ENCODE measurements at regions not wholly inside any gene's neighbourhood (a gene's known extent, or its start where the extent isn't known, plus 50 kb on each side); places are given as distances from the start of the nearest gene placed in this dataset.

GRCh38 chr3:137460944-137461343 lies 303.2 kb upstream of the SOX14 start:
- Histone ChIP-seq H3K9ac (ENCODE audit: low read length in 5 of 5) (no peak overlapping the region), H3K27me3 (ENCODE audit: control insufficient read depth in 5 of 5, insufficient read depth in 4 of 5, low read length in 5 of 5) (peaks cover 0 to 3% (median 0%) of the 10 kb centered on the region in 5 donors)

GRCh38 chr3:137463131-137463530 lies 301.0 kb upstream of the SOX14 start:
- H3K9ac ChIP-seq (ENCODE audit: low read length in 5 of 5), result no peak overlapping the region
- H3K9me3 ChIP-seq (ENCODE audit: control insufficient read depth in 5 of 5, low read length in 5 of 5), result peaks cover 0 to 2% (median 0%) of the 10 kb centered on the region in 5 donors
- peaks cover 0 to 3% (median 0%) of the 10 kb centered on the region in 5 donors for H3K27me3 ChIP-seq (ENCODE audit: control insufficient read depth in 5 of 5, insufficient read depth in 4 of 5, low read length in 5 of 5)
- no peaks in the 10 kb centered on the region for H3K36me3 ChIP-seq (ENCODE audit: control insufficient read depth in 5 of 5, insufficient read depth in 5 of 5, low read length in 5 of 5)
- no peaks in the 10 kb centered on the region for H3K4me1 ChIP-seq (ENCODE audit: control insufficient read depth in 5 of 5, insufficient read depth in 5 of 5, low read length in 5 of 5)
- H3K27ac ChIP-seq (ENCODE audit: low read depth, low read length), result no peak overlapping the region
- H3K4me3 ChIP-seq (ENCODE audit: low read depth in 1 of 5, low read length in 5 of 5), result no peak overlapping the region

More at GRCh38 chr3:137460944-137461343, 303.2 kb upstream of the SOX14 start:
- Histone ChIP-seq H3K27ac (ENCODE audit: low read depth, low read length) (no peak overlapping the region), H3K4me1 (ENCODE audit: control insufficient read depth in 5 of 5, insufficient read depth in 5 of 5, low read length in 5 of 5) (no peaks in the 10 kb centered on the region), H3K4me3 (ENCODE audit: low read depth in 1 of 5, low read length in 5 of 5) (no peak overlapping the region), H3K36me3 (ENCODE audit: control insufficient read depth in 5 of 5, insufficient read depth in 5 of 5, low read length in 5 of 5) (no peaks in the 10 kb centered on the region), H3K9me3 (ENCODE audit: control insufficient read depth in 5 of 5, low read length in 5 of 5) (peaks cover 0 to 2% (median 0%) of the 10 kb centered on the region in 5 donors)

GRCh38 chr3:137464341-137464740 lies 299.8 kb upstream of the SOX14 start:
- Histone ChIP-seq H3K27me3 (ENCODE audit: control insufficient read depth in 5 of 5, insufficient read depth in 4 of 5, low read length in 5 of 5) (peaks cover 0 to 3% (median 0%) of the 10 kb centered on the region in 5 donors), H3K9me3 (ENCODE audit: control insufficient read depth in 5 of 5, low read length in 5 of 5) (peaks cover 0 to 2% (median 0%) of the 10 kb centered on the region in 5 donors), H3K4me1 (ENCODE audit: control insufficient read depth in 5 of 5, insufficient read depth in 5 of 5, low read length in 5 of 5) (no peaks in the 10 kb centered on the region), H3K36me3 (ENCODE audit: control insufficient read depth in 5 of 5, insufficient read depth in 5 of 5, low read length in 5 of 5) (no peaks in the 10 kb centered on the region), H3K27ac (ENCODE audit: low read depth, low read length) (no peak overlapping the region), H3K9ac (ENCODE audit: low read length in 5 of 5) (no peak overlapping the region), H3K4me3 (ENCODE audit: low read depth in 1 of 5, low read length in 5 of 5) (no peak overlapping the region)

- Histone ChIP-seq H3K27me3 (ENCODE audit: control insufficient read depth in 5 of 5, insufficient read depth in 4 of 5, low read length in 5 of 5) (peaks cover 0 to 3% (median 0%) of the 10 kb centered on the region in 5 donors), H3K4me3 (ENCODE audit: low read depth in 1 of 5, low read length in 5 of 5) (no peak overlapping the region), H3K4me1 (ENCODE audit: control insufficient read depth in 5 of 5, insufficient read depth in 5 of 5, low read length in 5 of 5) (no peaks in the 10 kb centered on the region)
Measured at GRCh38 chr3:137468446-137468845, 295.7 kb upstream of the SOX14 start.

GRCh38 chr3:137469263-137469662 lies 294.9 kb upstream of the SOX14 start:
- Histone ChIP-seq H3K9me3 (ENCODE audit: control insufficient read depth in 5 of 5, low read length in 5 of 5) (no peaks in the 10 kb centered on the region), H3K27me3 (ENCODE audit: control insufficient read depth in 5 of 5, insufficient read depth in 4 of 5, low read length in 5 of 5) (no peaks in the 10 kb centered on the region), H3K9ac (ENCODE audit: low read length in 5 of 5) (no peak overlapping the region), H3K27ac (ENCODE audit: low read depth, low read length) (no peak overlapping the region), H3K36me3 (ENCODE audit: control insufficient read depth in 5 of 5, insufficient read depth in 5 of 5, low read length in 5 of 5) (no peaks in the 10 kb centered on the region), H3K4me1 (ENCODE audit: control insufficient read depth in 5 of 5, insufficient read depth in 5 of 5, low read length in 5 of 5) (no peaks in the 10 kb centered on the region), H3K4me3 (ENCODE audit: low read depth in 1 of 5, low read length in 5 of 5) (no peak overlapping the region)

More at GRCh38 chr3:137468446-137468845, 295.7 kb upstream of the SOX14 start:
- H3K9me3 ChIP-seq (ENCODE audit: control insufficient read depth in 5 of 5, low read length in 5 of 5), result no peaks in the 10 kb centered on the region
- no peak overlapping the region for H3K27ac ChIP-seq (ENCODE audit: low read depth, low read length)
- H3K36me3 ChIP-seq (ENCODE audit: control insufficient read depth in 5 of 5, insufficient read depth in 5 of 5, low read length in 5 of 5), result no peaks in the 10 kb centered on the region
- H3K9ac ChIP-seq (ENCODE audit: low read length in 5 of 5), result no peak overlapping the region

GRCh38 chr3:137471130-137471529 lies 293.0 kb upstream of the SOX14 start:
- H3K9me3 ChIP-seq (ENCODE audit: control insufficient read depth in 5 of 5, low read length in 5 of 5), result no peaks in the 10 kb centered on the region
- H3K27ac ChIP-seq (ENCODE audit: low read depth, low read length), result no peak overlapping the region
- no peaks in the 10 kb centered on the region for H3K27me3 ChIP-seq (ENCODE audit: control insufficient read depth in 5 of 5, insufficient read depth in 4 of 5, low read length in 5 of 5)
- H3K4me3 ChIP-seq (ENCODE audit: low read depth in 1 of 5, low read length in 5 of 5), result no peak overlapping the region
- no peaks in the 10 kb centered on the region for H3K4me1 ChIP-seq (ENCODE audit: control insufficient read depth in 5 of 5, insufficient read depth in 5 of 5, low read length in 5 of 5)
- no peak overlapping the region for H3K9ac ChIP-seq (ENCODE audit: low read length in 5 of 5)
- H3K36me3 ChIP-seq (ENCODE audit: control insufficient read depth in 5 of 5, insufficient read depth in 5 of 5, low read length in 5 of 5), result no peaks in the 10 kb centered on the region

- Histone ChIP-seq H3K36me3 (ENCODE audit: control insufficient read depth in 5 of 5, insufficient read depth in 5 of 5, low read length in 5 of 5) (no peaks in the 10 kb centered on the region), H3K27me3 (ENCODE audit: control insufficient read depth in 5 of 5, insufficient read depth in 4 of 5, low read length in 5 of 5) (no peaks in the 10 kb centered on the region), H3K9ac (ENCODE audit: low read length in 5 of 5) (no peak overlapping the region), H3K4me1 (ENCODE audit: control insufficient read depth in 5 of 5, insufficient read depth in 5 of 5, low read length in 5 of 5) (no peaks in the 10 kb centered on the region), H3K9me3 (ENCODE audit: control insufficient read depth in 5 of 5, low read length in 5 of 5) (no peaks in the 10 kb centered on the region), H3K4me3 (ENCODE audit: low read depth in 1 of 5, low read length in 5 of 5) (no peak overlapping the region), H3K27ac (ENCODE audit: low read depth, low read length) (no peak overlapping the region)
Measured at GRCh38 chr3:137471558-137472204, 292.4 kb upstream of the SOX14 start.

- no peak overlapping the region for H3K27ac ChIP-seq (ENCODE audit: low read depth, low read length)
Measured at GRCh38 chr3:137477614-137478013, 286.5 kb upstream of the SOX14 start.

GRCh38 chr3:137509354-137510045 lies 254.6 kb upstream of the SOX14 start:
- no peaks in the 10 kb centered on the region for H3K9me3 ChIP-seq (ENCODE audit: control insufficient read depth in 5 of 5, low read length in 5 of 5)
- no peak overlapping the region for H3K4me3 ChIP-seq (ENCODE audit: low read depth in 1 of 5, low read length in 5 of 5)
- no peaks in the 10 kb centered on the region for H3K36me3 ChIP-seq (ENCODE audit: control insufficient read depth in 5 of 5, insufficient read depth in 5 of 5, low read length in 5 of 5)
- no peaks in the 10 kb centered on the region for H3K4me1 ChIP-seq (ENCODE audit: control insufficient read depth in 5 of 5, insufficient read depth in 5 of 5, low read length in 5 of 5)
- H3K27me3 ChIP-seq (ENCODE audit: control insufficient read depth in 5 of 5, insufficient read depth in 4 of 5, low read length in 5 of 5), result no peaks in the 10 kb centered on the region
- H3K27ac ChIP-seq (ENCODE audit: low read depth, low read length), result no peak overlapping the region
- no peak overlapping the region for H3K9ac ChIP-seq (ENCODE audit: low read length in 5 of 5)

More at GRCh38 chr3:137477614-137478013, 286.5 kb upstream of the SOX14 start:
- Histone ChIP-seq H3K4me1 (ENCODE audit: control insufficient read depth in 5 of 5, insufficient read depth in 5 of 5, low read length in 5 of 5) (no peaks in the 10 kb centered on the region), H3K36me3 (ENCODE audit: control insufficient read depth in 5 of 5, insufficient read depth in 5 of 5, low read length in 5 of 5) (no peaks in the 10 kb centered on the region), H3K4me3 (ENCODE audit: low read depth in 1 of 5, low read length in 5 of 5) (no peak overlapping the region), H3K9ac (ENCODE audit: low read length in 5 of 5) (no peak overlapping the region), H3K27me3 (ENCODE audit: control insufficient read depth in 5 of 5, insufficient read depth in 4 of 5, low read length in 5 of 5) (no peaks in the 10 kb centered on the region), H3K9me3 (ENCODE audit: control insufficient read depth in 5 of 5, low read length in 5 of 5) (peaks cover 0 to 6% (median under 1%) of the 10 kb centered on the region in 5 donors)

GRCh38 chr3:137511655-137512054 lies 252.5 kb upstream of the SOX14 start:
- Histone ChIP-seq H3K9me3 (ENCODE audit: control insufficient read depth in 5 of 5, low read length in 5 of 5) (no peaks in the 10 kb centered on the region), H3K9ac (ENCODE audit: low read length in 5 of 5) (no peak overlapping the region), H3K36me3 (ENCODE audit: control insufficient read depth in 5 of 5, insufficient read depth in 5 of 5, low read length in 5 of 5) (no peaks in the 10 kb centered on the region), H3K4me1 (ENCODE audit: control insufficient read depth in 5 of 5, insufficient read depth in 5 of 5, low read length in 5 of 5) (no peaks in the 10 kb centered on the region), H3K4me3 (ENCODE audit: low read depth in 1 of 5, low read length in 5 of 5) (no peak overlapping the region), H3K27me3 (ENCODE audit: control insufficient read depth in 5 of 5, insufficient read depth in 4 of 5, low read length in 5 of 5) (no peaks in the 10 kb centered on the region), H3K27ac (ENCODE audit: low read depth, low read length) (no peak overlapping the region)
